Mammary epithelial cell (primary cell): ENCODE measurements at regions not wholly inside any gene's neighbourhood (a gene's known extent, or its start where the extent isn't known, plus 50 kb on each side); places are given as distances from the start of the nearest gene placed in this dataset.

ENCODE experiments used
- EZH2 ChIP-seq: IDR thresholded peaks from 2 replicates; pipeline ENCODE4 v1.6.1; 2012; ENCODE audit warnings: low read length, inconsistent platforms, borderline replicate concordance
- TF ChIP-seq, protein P1 (sequence below), 2 donors: IDR thresholded peaks in 1 of 2; conservative IDR thresholded peaks in 1 of 2; 2 replicates each; pipeline ENCODE4 v1.5.1; 2011 to 2012; ENCODE audit warnings: inconsistent platforms in 2 of 2, low read length in 2 of 2, mild to moderate bottlenecking in 2 of 2, control low read depth in 1 of 2, low read depth in 1 of 2; ENCODE audit not compliant: insufficient read depth in 1 of 2; ENCODE audit errors: extremely low read depth in 1 of 2

DNA sequence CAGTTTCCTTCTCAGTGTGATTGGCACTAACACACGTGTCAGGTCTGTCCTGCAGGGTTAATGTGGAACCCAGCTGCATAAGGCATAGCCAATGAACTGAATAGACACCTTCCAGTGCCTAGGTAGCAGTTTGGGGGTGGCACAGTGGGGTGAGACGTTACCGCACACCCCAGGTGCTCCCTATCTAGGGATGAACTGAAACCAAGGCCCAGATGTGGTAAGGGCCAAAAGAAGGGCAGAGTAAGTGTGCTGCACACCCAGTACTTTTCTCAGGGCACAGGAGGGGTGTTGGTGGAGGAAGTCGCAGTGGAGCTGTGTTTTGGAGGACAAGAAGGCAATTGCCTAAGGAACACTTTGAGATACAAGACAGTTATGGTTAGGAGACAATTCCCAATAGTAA, 317.9 kb upstream of the TSHZ3 start:
- TF ChIP-seq, protein P1, sequence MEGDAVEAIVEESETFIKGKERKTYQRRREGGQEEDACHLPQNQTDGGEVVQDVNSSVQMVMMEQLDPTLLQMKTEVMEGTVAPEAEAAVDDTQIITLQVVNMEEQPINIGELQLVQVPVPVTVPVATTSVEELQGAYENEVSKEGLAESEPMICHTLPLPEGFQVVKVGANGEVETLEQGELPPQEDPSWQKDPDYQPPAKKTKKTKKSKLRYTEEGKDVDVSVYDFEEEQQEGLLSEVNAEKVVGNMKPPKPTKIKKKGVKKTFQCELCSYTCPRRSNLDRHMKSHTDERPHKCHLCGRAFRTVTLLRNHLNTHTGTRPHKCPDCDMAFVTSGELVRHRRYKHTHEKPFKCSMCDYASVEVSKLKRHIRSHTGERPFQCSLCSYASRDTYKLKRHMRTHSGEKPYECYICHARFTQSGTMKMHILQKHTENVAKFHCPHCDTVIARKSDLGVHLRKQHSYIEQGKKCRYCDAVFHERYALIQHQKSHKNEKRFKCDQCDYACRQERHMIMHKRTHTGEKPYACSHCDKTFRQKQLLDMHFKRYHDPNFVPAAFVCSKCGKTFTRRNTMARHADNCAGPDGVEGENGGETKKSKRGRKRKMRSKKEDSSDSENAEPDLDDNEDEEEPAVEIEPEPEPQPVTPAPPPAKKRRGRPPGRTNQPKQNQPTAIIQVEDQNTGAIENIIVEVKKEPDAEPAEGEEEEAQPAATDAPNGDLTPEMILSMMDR (conservative IDR thresholded peaks at IDR 0.05 in 1 of 2, IDR thresholded peaks at IDR 0.05 in 1 of 2; ENCODE audit: extremely low read depth in 1 of 2, insufficient read depth in 1 of 2, low read depth in 1 of 2, low read length in 2 of 2), result no peak
- no peak for TF ChIP-seq EZH2
